GM03348 (cell line): ENCODE measurements at regions not wholly inside any gene's neighbourhood (a gene's known extent, or its start where the extent isn't known, plus 50 kb on each side); places are given as distances from the start of the nearest gene placed in this dataset.
A peak's percentile ranks its signal among the peaks of the same experiment; 100 is the strongest.
"Not testable (repeated sequence)": the region's sequence is repeated elsewhere in the genome, so short reads cannot be mapped to it uniquely, and the experiment has no call there.

Experiments used
- DNase-seq: peaks from one replicate; pipeline ENCODE4 v3.0.0; 2012; ENCODE audit warnings: low spot score

DNA sequence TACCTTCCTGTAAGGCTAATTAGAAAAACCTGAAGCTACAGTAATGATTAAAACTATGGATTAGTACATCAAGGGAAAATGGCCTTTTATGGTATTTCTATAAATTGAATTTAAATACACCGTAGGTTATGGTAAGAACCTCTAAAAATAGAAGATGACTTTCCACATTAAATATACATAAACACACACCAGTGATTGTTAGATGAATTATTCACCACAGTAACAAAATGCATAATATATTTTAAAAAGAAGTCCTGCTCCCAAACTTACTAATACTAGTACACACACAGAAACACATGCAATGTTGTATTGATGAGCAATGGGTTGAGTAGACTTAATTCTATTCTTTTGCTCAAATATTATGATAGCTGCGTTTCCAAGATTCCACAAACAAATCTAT, 277.9 kb upstream of the ANKRD50 start:
- no peak for DNase-seq

DNA sequence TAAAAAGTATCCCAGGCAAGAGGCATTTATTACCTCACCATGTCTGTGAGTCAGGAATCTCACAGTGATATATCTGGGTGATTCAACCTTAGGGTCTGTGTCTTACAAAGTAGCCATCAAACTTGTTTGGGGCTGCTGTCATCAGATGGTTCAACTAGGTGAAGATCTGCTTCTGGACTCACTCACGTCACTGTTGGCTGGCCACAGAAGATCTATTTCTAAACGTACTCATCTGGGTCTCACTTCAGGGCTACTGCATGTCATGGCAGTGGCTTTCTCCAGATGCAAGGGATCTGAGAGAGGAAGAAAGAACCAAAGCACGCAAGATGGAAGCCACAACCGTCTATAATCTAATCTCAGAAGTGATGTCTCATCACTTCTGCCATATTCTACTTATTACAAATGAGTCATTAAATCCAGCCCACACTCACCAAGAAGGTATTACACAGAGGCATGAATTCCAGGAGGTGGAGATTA, 267.8 kb upstream of the ANKRD50 start:
- DNase-seq: peak; percentile 8

DNA sequence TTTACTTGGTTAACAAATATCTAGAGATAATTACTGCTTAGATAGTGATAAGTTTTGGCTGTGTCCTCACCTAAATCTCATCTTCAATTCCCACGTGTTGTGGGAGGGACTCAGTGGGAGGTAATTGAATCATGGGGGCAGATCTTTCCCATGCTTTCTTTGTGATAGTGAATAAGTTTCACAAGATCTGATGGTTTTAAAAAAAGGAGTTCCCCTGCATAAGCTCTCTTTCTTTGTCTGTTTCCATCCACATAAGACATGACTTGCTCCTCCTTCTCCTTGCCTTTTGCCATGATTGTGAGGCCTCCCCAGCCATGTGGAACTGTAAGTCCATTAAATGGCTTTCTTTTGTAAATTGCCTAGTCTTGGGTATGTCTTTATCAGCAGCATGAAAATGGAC, 266.0 kb upstream of the ANKRD50 start:
- DNase-seq: not testable (repeated sequence)

DNA sequence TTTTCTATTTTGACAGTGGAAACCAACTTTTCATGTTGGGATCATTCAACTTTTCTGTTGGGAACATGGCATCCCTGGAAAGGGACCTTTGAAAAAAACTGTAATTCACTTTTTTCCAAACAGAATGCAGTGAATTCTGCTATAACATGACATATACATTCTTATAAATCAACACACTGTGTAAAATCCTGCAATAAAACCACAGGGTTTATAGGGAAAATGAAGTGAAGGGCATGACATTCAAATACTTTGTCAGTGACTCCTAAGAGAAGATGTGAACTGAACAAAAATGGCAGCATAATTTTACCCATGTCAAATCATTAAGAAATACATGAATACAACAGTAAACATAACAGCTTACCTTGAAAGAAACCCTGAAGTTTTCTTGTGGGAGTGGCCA, 264.5 kb upstream of the ANKRD50 start:
- no peak for DNase-seq

DNA sequence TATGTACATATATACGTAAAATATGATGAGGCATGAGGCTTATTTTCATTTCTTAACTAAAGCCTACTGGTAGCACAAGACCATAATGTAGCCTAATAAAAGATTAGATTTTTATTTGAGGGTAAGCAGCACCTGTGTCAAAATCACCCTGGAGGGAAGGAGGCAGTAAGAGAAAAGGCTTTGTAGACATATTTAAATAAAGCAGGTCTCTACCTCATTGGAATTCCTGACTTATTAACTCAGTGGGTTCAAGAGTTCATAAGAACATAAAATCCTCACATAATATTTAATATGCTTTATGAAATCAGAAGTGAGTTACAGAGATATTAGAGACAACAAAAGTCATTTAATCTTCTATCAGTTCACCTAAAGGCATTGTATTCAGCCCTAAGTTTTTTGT, 261.6 kb upstream of the ANKRD50 start:
- DNase-seq: no peak

DNA sequence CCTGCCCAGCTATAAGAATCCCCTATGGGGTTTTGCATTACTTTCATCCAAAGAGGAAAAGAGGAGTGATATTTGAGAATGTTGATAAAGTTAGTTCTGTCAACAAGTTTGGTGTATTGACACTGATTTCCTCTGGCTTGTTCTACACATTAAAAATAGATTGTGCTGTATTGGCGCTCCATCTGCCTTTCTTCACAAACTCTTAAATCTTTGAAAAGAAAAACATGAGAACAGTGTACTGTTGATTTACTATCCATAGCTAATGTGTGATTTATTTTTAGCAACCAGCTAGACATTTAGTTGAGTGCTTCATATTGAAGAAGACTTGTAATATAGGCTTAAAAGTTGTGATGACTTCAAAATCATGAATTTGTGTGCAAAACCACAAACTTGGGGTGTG, 261.2 kb upstream of the ANKRD50 start:
- DNase-seq: no peak

DNA sequence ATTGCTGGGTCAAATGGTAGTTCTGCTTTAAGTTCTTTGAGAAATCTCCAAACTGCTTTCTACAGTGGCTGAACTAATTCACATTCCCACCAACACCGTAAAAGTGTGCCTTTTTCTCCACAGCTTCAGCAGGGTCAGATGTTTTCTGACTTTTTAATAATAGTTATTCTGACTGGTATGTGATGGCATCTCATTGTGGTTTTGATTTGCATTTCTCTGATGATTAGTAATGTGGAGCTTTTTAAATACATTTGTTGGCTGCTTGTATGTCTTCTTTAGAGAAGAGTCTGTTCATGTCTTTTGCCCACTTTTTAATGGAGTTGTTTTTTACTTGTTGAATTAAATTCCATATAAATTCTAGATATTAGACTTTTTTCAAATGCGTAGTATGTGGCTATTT, 257.5 kb upstream of the ANKRD50 start:
- no peak for DNase-seq

DNA sequence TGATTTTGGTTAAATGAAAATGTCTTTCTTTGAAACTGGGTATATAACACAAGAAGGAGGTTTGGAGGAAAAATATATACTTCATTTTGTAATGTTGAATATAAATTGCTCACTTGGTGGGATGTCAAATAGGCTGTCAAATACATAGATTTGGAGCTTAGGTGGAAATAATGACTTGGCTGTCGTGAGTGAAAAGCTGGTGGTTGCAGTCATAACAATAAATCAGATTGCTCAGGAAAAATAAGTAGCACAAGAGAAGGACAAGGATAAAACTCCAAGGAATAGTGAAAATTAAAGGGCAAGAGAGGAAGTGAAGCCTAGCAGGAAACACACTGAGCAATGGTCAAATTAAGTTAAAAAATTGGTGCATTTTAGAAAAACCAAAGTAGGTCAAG, 253.0 kb upstream of the ANKRD50 start:
- DNase-seq: no peak

DNA sequence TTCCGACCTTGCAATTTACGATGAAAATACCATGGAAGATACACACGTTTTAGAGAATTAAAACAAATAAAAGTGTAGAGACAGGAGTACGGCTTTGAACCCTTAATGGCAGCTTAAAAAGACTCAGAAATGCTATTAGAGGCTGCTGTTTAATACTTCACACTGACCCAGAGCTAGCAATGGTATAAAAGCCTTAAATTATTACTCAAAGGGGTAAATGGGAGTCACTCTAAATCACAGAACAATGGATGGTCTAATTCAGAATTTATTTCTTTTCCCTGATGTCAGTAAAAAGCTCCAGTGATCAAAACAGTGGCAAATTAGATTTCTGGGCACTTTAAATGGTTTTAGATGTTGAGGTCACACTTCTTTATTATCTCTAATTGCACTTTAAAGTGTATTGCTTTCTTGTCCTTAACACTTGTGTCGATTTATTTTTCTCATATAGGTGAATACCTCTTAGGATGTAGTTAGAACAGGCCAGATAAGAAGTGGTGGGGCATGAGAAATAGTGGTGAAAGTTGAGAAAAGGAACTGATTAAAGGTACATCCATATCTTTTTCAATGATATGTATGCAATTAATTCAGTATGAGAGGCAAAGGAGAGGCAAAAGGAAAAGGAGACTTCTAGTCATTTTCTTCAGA, 252.4 kb upstream of the ANKRD50 start:
- DNase-seq: no peak

DNA sequence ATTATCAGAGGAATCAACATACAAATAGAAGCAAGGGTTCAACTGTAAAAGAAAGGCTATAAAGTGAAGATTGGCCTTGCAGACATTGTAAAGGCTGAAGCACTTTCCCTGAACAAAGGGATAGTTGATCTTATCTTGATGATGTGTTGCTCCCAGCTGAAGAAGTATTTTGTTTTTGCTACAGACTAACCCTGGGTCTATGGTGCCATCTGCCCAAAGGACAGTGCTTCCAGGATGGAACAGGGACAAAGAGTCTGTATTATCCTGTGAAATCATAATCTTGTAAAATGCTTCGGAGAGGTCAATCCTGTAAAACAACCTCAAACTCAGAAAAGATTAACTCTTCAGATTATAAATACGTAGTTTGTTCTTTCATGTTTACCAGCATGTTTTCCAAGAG, 251.7 kb upstream of the ANKRD50 start:
- DNase-seq: no peak

DNA sequence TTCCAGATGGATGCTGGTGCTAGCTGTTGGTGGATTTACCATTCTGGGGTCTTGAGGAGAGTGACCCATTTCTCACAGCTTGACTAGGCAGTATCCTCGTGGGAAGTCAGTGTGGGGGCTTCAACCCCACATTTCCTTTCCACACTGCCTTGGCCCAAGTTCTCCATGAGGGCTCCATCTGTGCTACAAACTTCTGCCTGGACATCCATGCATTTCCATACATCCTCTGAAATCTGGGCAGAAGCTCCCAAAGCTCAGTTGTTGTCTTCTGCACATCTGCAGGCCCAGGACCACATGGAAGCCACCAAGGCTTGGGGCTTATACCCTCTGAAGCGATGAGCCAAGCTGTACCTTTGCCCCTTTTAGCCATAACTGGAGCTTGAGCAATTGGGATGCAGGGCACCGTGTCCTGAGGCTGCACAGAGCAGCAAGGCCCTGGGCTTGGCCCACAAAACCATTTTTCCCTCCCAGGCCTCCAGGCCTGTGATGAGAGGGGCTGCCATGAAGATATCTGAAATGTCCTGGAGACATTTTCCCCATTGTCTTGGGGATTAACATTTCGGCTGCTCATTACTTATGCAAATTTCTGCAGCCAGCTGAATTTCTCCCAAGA, 248.7 kb upstream of the ANKRD50 start:
- no peak for DNase-seq

DNA sequence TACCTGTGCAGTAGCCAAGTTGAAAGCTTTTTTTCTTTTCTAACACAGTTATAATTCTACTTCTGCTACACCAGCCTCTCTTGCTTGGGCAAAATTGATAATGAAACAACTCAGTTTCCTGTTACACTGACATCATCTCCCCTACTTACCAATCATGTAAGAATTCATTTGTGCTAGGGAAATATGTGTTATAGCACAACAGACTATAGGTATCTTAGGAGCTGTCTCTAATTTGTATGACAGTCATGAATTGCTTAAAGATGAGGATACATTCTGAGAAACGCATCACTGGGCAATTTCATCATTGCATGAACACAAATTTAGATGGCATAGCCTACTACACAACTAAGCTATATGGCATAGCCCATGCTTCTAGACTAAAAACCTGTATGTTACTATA, 246.3 kb upstream of the ANKRD50 start:
- no peak for DNase-seq

DNA sequence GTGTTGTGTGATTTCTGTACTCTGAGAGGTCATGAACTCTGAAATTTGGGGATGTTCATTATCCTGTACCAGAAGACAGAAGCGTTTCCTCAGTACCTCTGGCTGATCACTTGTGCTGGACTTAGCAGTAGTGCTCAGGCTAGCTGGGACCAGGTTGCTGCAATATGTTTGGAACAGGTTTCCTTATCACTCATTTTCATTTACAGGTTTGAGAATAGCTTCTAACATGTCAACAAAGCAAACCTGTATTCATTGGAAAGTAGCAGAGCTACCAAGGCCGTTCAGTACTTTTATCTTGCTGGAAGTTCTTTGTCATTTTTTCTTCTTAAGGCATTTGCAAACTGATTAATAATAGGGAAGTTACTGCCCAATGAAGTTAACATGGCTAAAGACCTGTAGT, 242.9 kb upstream of the ANKRD50 start:
- DNase-seq: no peak

DNA sequence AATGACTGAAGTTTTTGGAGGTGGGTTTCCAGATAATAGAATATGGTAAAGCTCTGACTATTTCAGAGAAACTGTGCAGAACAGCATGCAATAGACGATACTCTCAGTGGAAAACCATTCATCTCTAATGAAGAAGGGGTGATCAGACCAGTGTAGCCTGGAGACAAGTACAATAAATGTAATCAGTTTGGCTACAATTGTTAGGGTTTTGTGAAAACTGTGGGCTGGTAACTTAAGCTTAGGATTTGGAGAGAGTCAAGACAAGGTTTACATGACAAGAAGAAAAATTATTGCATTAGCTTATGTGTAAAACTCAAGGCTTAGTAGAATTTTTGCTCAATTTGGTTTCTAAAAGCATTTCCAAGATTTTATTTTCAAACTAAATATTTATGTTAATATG, 241.5 kb upstream of the ANKRD50 start:
- no peak for DNase-seq

DNA sequence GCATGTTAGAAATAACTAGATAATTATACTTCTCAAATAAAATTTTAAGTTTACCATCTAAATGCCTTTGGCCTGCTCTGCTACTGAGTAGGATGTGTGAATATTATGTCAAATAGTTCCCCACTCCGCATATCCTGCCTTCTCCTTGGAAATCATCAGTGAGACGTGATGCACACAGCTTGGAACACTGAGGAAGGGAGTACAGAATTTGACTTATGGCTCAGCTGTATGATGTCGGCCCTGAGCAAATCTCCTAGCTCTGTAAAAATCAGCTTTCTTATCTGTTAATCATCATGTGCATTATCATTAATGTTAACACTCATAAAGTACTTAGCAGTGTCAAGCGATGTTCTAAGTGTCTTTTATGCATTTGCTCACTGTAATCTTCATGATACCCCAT, 241.0 kb upstream of the ANKRD50 start:
- DNase-seq: no peak

DNA sequence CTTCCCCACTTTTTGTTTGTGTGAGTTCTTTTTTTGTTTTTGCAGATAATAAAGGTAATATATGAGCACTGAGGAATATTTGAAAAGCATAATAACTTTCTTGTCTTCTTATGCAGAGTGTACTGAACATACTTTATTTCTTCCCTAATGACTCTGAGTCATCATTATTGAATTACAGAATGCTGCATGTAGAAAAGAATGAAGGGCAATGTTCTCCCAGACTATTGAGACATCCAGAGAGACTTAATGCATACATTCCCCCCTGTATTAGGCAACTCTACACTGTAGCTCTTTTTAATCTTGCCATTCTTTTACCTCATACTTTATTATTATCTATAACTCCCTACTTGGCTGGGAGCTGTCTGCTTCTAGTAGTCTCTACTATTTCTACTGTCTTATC, 240.5 kb upstream of the ANKRD50 start:
- DNase-seq: peak; percentile 59

DNA sequence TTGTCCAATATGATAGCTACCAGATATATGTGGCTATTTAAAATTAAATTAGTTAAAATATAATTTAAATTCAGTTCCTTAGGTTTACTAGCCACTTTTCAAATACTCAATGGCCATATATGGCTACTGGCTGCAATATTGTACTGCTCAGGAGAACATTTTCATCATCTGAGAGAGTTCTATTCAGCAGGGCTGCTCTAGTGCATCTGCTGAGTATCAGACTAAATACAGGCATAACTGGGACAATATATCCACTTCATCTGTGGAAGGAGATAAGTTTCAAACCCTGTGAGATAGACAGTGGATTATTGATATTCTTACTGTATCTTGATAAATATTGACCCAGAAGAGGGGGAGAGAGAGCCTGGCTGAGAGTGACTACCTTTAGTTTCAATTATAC, 240.1 kb upstream of the ANKRD50 start:
- DNase-seq: no peak

DNA sequence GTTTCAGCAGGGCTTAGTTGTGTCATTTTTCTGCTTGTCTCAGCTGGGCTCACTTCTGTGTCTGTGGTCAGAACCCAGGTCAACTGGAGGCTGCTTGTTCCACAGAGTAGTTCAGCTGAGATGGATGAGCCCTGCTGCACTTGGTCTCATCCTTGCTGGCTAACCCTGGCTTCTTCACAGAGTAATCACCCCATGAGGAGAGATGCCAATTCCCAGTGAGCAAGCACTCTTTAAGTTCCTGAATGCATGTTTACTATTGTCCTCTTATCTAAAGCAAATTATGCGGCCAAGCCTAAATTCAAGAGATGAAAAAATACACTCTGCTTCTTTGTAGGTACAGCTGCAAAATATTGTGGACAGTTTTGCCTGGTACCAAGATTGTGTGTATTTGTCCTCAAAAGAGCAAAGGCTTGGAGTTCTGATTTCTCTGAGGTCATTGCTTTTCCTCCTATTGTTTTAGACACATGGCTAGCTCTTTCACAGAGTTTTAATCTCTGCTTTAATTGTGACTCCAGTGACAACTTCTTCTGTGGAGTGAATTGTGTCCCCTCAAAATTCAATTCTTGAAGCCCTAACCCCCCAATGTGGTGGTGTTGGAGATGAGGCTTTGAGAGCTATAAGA, 236.6 kb upstream of the ANKRD50 start:
- DNase-seq: peak; percentile 39

DNA sequence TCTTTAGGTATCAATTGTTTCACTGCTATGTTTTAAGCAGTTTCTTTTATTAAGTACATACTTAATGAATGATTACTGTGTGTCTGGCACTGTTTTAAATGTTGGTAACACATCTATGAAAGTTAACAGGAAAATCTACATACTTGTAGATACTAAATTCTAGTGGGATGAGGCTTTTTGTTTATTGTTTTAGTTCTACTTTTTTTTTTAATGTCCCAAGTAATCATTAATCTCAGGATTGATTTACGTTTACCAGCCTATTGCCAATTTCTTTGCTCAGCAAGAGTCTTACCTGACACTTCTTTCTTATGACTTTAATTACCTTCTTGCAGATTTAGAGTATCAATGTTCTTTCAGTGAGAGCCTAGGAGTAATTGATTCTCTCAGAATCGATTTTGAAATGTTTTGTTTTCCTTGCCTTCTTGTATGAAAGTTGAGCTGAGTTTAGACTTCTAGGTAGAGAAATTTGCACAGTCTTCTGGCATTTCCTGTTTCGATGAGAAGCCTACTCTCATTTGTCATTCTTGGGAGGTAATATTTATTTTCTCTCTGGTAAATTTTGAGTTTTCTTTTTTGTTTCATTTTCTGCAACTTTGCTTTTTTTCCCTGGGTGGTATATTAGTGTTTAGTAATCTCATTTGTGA, 235.2 kb upstream of the ANKRD50 start:
- peak; percentile 3 for DNase-seq

DNA sequence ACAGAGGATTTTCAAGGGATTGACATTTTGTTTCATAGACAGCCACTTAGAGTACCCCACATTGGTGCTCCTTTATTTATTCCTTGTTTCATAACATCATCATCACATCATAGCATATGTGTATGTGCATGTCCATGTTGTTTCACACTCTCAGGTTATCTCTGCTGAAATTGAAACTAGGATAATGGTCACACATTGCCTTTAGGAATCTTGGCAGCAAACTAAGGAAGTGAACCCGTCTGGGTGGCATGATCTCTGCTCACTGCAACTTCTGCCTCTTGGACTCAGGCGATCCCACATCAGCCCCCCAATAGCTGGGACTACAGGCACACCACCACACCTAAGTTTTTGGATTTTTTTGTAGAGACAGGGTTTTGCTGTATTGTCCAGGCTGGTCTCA, 234.2 kb upstream of the ANKRD50 start:
- no peak for DNase-seq

DNA sequence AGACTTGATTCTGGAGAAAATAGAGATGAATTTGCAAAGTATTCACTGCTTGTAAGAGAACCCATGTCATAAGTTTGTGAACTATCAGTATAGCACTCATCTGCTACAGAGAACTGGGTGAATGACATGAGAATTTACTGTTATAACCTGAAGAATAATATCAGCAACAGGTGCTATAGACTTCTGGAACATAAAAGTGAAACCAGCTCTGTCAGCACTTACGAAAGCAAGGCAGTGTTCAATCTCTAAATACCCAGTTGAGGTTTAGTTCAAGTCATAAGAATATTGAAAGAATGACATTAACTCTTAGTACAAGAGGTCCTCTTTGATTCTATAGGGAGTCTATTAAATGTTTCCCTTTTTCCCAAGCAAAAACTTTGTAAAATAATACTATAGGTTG, 232.9 kb upstream of the ANKRD50 start:
- DNase-seq: no peak

DNA sequence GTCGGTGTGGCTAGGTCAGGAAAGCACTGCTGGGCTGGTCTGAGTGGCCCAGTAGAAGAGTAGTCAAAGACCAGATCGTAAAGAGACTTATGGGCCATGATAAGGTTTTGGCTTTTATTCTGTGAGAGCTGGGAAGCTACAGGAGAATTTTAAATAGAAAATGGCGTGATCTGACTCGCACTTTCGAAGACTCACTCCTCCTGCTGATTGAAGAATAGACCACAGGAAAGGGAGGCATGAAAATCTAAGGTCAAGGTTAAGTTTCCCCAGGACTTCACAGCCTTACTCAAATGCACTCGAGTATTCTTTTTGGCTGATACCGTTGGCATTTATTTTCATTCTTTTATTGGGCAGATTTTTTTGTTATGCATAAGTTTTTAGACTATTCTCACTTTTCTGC, 231.4 kb upstream of the ANKRD50 start:
- no peak for DNase-seq

DNA sequence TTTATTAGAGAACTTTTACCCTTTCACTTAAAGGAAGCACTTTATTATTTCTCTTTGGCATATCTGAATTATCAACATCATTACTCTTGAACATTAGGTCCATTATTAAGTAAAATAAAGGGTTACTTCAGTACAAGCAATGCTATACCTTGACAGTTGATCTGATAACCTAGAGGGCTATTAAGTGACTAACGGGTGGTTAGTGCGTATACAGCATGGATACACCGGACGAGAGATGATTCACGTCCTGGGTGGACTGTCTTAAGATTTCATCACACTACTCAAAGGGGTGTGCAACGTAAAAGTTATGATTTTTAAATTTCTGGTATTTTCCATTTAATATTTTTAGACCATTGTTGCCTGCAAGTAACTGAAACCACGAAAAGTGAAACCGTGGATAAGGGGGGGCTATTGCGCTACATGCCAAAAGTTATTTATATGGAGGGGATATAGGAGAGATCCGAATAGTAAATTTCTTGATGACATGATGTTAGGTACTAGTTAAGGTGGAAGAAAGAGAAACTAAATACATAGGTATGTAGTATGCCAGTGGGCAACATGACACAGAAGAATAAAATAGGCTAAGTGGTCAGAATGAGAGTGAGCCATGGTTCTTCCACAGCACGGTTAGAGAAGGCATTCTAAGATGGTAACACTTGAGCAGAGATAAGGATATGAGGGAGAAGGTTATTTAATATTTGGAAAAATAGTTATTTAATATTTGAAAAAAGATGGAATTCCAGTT, 230.8 kb upstream of the ANKRD50 start:
- no peak for DNase-seq
